GM18505 (cell line): ENCODE measurements at regions not wholly inside any gene's neighbourhood (a gene's known extent, or its start where the extent isn't known, plus 50 kb on each side); places are given as distances from the start of the nearest gene placed in this dataset.
"Not testable (repeated sequence)": the region's sequence is repeated elsewhere in the genome, so short reads cannot be mapped to it uniquely, and the experiment has no call there.

Source experiments
- ATAC-seq: cut with Tn5 transposase; IDR thresholded peaks from one replicate; pipeline ENCODE4 v1.9.1; 2021; ENCODE audit not compliant: unreplicated experiment
- POLR2A ChIP-seq: IDR thresholded peaks from 4 replicates; pipeline ENCODE4 v1.6.1; 2011; ENCODE audit warnings: borderline replicate concordance; ENCODE audit not compliant: insufficient read depth, insufficient read length; ENCODE audit errors: extremely low read depth

- no peak for ATAC-seq
- no peak for TF ChIP-seq POLR2A
Measured at GRCh38 chr2:147607379-147607778, 237.4 kb upstream of the ACVR2A start.

GRCh38 chr2:147603876-147604275, 241.0 kb upstream of the ACVR2A start:
- no peak for ATAC-seq
- TF ChIP-seq POLR2A = no peak

- no peak for TF ChIP-seq POLR2A
- ATAC-seq = no peak
Measured at GRCh38 chr2:147603447-147603846, 241.4 kb upstream of the ACVR2A start.

- no peak for TF ChIP-seq POLR2A
Measured at GRCh38 chr2:147600646-147601045, 244.2 kb upstream of the ACVR2A start.

GRCh38 chr2:147600223-147600622, 244.6 kb upstream of the ACVR2A start:
- no peak for ATAC-seq
- TF ChIP-seq POLR2A = no peak

More at GRCh38 chr2:147600646-147601045, 244.2 kb upstream of the ACVR2A start:
- ATAC-seq = no peak

GRCh38 chr2:147595200-147595599, 249.6 kb upstream of the ACVR2A start:
- no peak for TF ChIP-seq POLR2A
- no peak for ATAC-seq

GRCh38 chr2:147594038-147594437, 250.8 kb upstream of the ACVR2A start:
- no peak for TF ChIP-seq POLR2A
- ATAC-seq = no peak

GRCh38 chr2:147592784-147593183, 252.0 kb upstream of the ACVR2A start:
- ATAC-seq = not testable (repeated sequence)

- TF ChIP-seq POLR2A = no peak
- ATAC-seq = no peak
Measured at GRCh38 chr2:147589127-147589526, 255.7 kb upstream of the ACVR2A start.

GRCh38 chr2:147588191-147588590, 256.6 kb upstream of the ACVR2A start:
- no peak for ATAC-seq
- no peak for TF ChIP-seq POLR2A

GRCh38 chr2:147578529-147578928, 266.3 kb upstream of the ACVR2A start:
- no peak for TF ChIP-seq POLR2A
- ATAC-seq = no peak

- no peak for TF ChIP-seq POLR2A
- no peak for ATAC-seq
Measured at GRCh38 chr2:147577998-147578380, 266.8 kb upstream of the ACVR2A start.

- TF ChIP-seq POLR2A = no peak
- no peak for ATAC-seq
Measured at GRCh38 chr2:147577323-147577997, 267.4 kb upstream of the ACVR2A start.

- TF ChIP-seq POLR2A = no peak
- no peak for ATAC-seq
Measured at GRCh38 chr2:147575106-147575505, 269.7 kb upstream of the ACVR2A start.

GRCh38 chr2:147572622-147573021, 272.2 kb upstream of the ACVR2A start:
- no peak for TF ChIP-seq POLR2A
- no peak for ATAC-seq
